ENCODE measurements at regions not wholly inside any gene's neighbourhood (a gene's known extent, or its start where the extent isn't known, plus 50 kb on each side); places are given as distances from the start of the nearest gene placed in this dataset.
"Not testable (repeated sequence)": the region's sequence is repeated elsewhere in the genome, so short reads cannot be mapped to it uniquely, and the experiment has no call there.

GRCh38 chr6:51480040-51480439, 607.4 kb downstream of the PKHD1 start:
- no peak for DNase-seq (ENCODE audit: low read depth)
- ChIA-PET CTCF (no interaction called here), POLR2A (no interaction called here)
- Histone ChIP-seq H3K27me3 (ENCODE audit: control insufficient read depth, insufficient read depth, low read length) (no peaks in the 10 kb centered on the region), H3K4me3 (ENCODE audit: low read depth, low read length) (no peak overlapping the region), H3K36me3 (ENCODE audit: control insufficient read depth, insufficient read depth, low read length) (no peaks in the 10 kb centered on the region)
- TF ChIP-seq CTCF (IDR thresholded peaks at IDR 0.05; ENCODE audit: insufficient read depth, low read depth, low read length) = no peak

- CTCF ChIA-PET; POLR2A ChIA-PET; H3K4me3 ChIP-seq (ENCODE audit: low read depth, low read length); H3K27me3 ChIP-seq (ENCODE audit: control insufficient read depth, insufficient read depth, low read length); DNase-seq (ENCODE audit: low read depth); H3K36me3 ChIP-seq (ENCODE audit: control insufficient read depth, insufficient read depth, low read length): not testable (repeated sequence)
These were observed 601.5 kb downstream of the PKHD1 start for GRCh38 chr6:51485869-51486268.

- CTCF ChIA-PET = no interaction called here
- Histone ChIP-seq H3K4me3 (ENCODE audit: low read depth, low read length) (no peak overlapping the region), H3K27me3 (ENCODE audit: control insufficient read depth, insufficient read depth, low read length) (no peaks in the 10 kb centered on the region), H3K36me3 (ENCODE audit: control insufficient read depth, insufficient read depth, low read length) (no peaks in the 10 kb centered on the region)
- POLR2A ChIA-PET = no interaction called here
- no peak for DNase-seq (ENCODE audit: low read depth)
- no peak for TF ChIP-seq CTCF (IDR thresholded peaks at IDR 0.05; ENCODE audit: insufficient read depth, low read depth, low read length)
These were observed 599.5 kb downstream of the PKHD1 start for GRCh38 chr6:51487937-51488336.

- POLR2A ChIA-PET = no interaction called here
- no peaks in the 10 kb centered on the region for H3K27me3 ChIP-seq (ENCODE audit: control insufficient read depth, insufficient read depth, low read length)
- DNase-seq (ENCODE audit: low read depth) = no peak
- no peak for TF ChIP-seq CTCF (IDR thresholded peaks at IDR 0.05; ENCODE audit: insufficient read depth, low read depth, low read length)
- no peaks in the 10 kb centered on the region for H3K36me3 ChIP-seq (ENCODE audit: control insufficient read depth, insufficient read depth, low read length)
- H3K4me3 ChIP-seq (ENCODE audit: low read depth, low read length) = no peak overlapping the region
- CTCF ChIA-PET = no interaction called here
These were observed 598.3 kb downstream of the PKHD1 start for GRCh38 chr6:51489133-51489532.

GRCh38 chr6:51490101-51490500, 597.3 kb downstream of the PKHD1 start:
- Histone ChIP-seq H3K27me3 (ENCODE audit: control insufficient read depth, insufficient read depth, low read length) (no peaks in the 10 kb centered on the region), H3K4me3 (ENCODE audit: low read depth, low read length) (no peak overlapping the region), H3K36me3 (ENCODE audit: control insufficient read depth, insufficient read depth, low read length) (no peaks in the 10 kb centered on the region)
- CTCF ChIA-PET = no interaction called here
- TF ChIP-seq CTCF (IDR thresholded peaks at IDR 0.05; ENCODE audit: insufficient read depth, low read depth, low read length) = no peak
- POLR2A ChIA-PET = no interaction called here
- no peak for DNase-seq (ENCODE audit: low read depth)

GRCh38 chr6:51494342-51494741, 593.1 kb downstream of the PKHD1 start:
- Histone ChIP-seq H3K36me3 (ENCODE audit: control insufficient read depth, insufficient read depth, low read length) (no peaks in the 10 kb centered on the region), H3K4me3 (ENCODE audit: low read depth, low read length) (no peak overlapping the region), H3K27me3 (ENCODE audit: control insufficient read depth, insufficient read depth, low read length) (no peaks in the 10 kb centered on the region)
- ChIA-PET POLR2A (no interaction called here), CTCF (no interaction called here)
- no peak for TF ChIP-seq CTCF (IDR thresholded peaks at IDR 0.05; ENCODE audit: insufficient read depth, low read depth, low read length)
- no peak for DNase-seq (ENCODE audit: low read depth)

All from BJ (cell line).